ENCODE measurements at regions not wholly inside any gene's neighbourhood (a gene's known extent, or its start where the extent isn't known, plus 50 kb on each side); places are given as distances from the start of the nearest gene placed in this dataset.
A peak's percentile ranks its signal among the peaks of the same experiment; 100 is the strongest.

GRCh38 chr6:84916704-84917103 lies 152.3 kb upstream of the TBX18 start:
- H3K9me3 ChIP-seq (ENCODE audit: control insufficient read depth in 4 of 4, low read length in 3 of 4) = no peaks in the 10 kb centered on the region

DNA sequence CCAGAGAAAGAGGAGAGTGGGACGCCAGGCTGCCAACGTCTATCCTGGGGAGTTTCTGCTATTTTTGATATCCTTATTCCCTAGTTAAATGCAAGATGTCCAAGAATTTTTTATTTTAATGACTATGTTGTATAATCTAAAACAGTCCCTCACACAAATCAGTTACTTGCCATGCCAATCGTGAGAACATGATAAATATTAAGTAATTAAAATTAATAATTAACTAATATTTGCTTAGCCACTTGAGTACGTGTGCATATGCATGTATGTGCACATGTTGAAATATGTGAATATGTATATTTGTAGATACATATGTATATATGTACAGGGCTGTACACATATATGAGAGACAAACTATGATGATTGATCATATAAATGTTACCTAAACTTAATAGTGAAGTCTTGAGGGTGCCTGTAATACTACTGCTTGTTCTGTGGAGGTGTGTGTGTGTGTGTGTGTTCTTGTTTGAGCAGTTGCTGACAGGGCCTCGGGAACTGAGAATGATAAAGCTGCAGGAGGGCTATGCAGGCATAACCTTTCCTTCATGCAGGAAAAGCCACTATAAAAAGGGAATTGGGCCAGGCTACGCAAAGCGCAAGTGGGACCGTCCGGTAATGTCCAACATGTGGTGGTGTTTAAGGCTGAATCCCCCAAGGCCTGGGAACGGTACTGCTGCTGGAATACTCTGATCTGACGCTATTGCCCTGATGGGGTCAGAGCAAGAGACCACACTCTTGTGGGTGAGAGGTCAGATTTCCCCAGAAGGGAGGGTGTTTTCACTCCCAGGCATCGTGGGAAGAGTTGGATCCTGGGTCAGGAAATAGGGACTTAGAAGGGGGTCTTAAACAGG lies 148.3 kb upstream of the TBX18 start:
- Histone ChIP-seq H3K4me3 (ENCODE audit: low read depth in 1 of 3, low read length in 3 of 3) (peak overlapping the region in 1 of 3 donors; percentile 14), H3K9ac (ENCODE audit: low read depth in 1 of 2, low read length in 2 of 2) (peak overlapping the region in 1 of 2 donors; percentile 27), H3K27me3 (ENCODE audit: control insufficient read depth in 4 of 4, insufficient read depth in 4 of 4, low read length in 3 of 4) (no peaks in the 10 kb centered on the region), H3K36me3 (ENCODE audit: control insufficient read depth in 4 of 4, insufficient read depth in 3 of 4, low read depth in 1 of 4, low read length in 3 of 4) (no peaks in the 10 kb centered on the region), H3K4me1 (ENCODE audit: control insufficient read depth in 4 of 4, insufficient read depth in 4 of 4, low read length in 3 of 4) (peaks cover 7 to 45% (median 38%) of the 10 kb centered on the region in 4 donors), H3K27ac (ENCODE audit: low read depth in 1 of 2, low read length in 2 of 2) (peak overlapping the region; percentile 14 to 59), H3K9me3 (ENCODE audit: control insufficient read depth in 4 of 4, low read length in 3 of 4) (no peaks in the 10 kb centered on the region)
- WGBS = 43% methylated on average over 12 of the region's 12 CpGs
- TF ChIP-seq HNF4G (IDR thresholded peaks at IDR 0.05) = no peak
- TF ChIP-seq MAX (IDR thresholded peaks at IDR 0.05) = no peak
- TF ChIP-seq, protein P1, sequence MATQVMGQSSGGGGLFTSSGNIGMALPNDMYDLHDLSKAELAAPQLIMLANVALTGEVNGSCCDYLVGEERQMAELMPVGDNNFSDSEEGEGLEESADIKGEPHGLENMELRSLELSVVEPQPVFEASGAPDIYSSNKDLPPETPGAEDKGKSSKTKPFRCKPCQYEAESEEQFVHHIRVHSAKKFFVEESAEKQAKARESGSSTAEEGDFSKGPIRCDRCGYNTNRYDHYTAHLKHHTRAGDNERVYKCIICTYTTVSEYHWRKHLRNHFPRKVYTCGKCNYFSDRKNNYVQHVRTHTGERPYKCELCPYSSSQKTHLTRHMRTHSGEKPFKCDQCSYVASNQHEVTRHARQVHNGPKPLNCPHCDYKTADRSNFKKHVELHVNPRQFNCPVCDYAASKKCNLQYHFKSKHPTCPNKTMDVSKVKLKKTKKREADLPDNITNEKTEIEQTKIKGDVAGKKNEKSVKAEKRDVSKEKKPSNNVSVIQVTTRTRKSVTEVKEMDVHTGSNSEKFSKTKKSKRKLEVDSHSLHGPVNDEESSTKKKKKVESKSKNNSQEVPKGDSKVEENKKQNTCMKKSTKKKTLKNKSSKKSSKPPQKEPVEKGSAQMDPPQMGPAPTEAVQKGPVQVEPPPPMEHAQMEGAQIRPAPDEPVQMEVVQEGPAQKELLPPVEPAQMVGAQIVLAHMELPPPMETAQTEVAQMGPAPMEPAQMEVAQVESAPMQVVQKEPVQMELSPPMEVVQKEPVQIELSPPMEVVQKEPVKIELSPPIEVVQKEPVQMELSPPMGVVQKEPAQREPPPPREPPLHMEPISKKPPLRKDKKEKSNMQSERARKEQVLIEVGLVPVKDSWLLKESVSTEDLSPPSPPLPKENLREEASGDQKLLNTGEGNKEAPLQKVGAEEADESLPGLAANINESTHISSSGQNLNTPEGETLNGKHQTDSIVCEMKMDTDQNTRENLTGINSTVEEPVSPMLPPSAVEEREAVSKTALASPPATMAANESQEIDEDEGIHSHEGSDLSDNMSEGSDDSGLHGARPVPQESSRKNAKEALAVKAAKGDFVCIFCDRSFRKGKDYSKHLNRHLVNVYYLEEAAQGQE (IDR thresholded peaks at IDR 0.05) = peak; percentile 20
- peak; percentile 51 for TF ChIP-seq SP1 (IDR thresholded peaks at IDR 0.05)
- TF ChIP-seq HNF4A (conservative IDR thresholded peaks at IDR 0.05) = no peak
- no peak for TF ChIP-seq RXRA (IDR thresholded peaks at IDR 0.05)
- peak in 1 of 2 donors; percentile 34 for TF ChIP-seq JUND (IDR thresholded peaks at IDR 0.05)
- TF ChIP-seq TAF1 (conservative IDR thresholded peaks at IDR 0.05) = no peak
- no peak for DNase-seq (ENCODE audit: low spot score)

More at GRCh38 chr6:84916704-84917103, 152.3 kb upstream of the TBX18 start:
- Histone ChIP-seq H3K9ac (ENCODE audit: low read depth in 1 of 2, low read length in 2 of 2) (no peak overlapping the region), H3K27me3 (ENCODE audit: control insufficient read depth in 4 of 4, insufficient read depth in 4 of 4, low read length in 3 of 4) (no peaks in the 10 kb centered on the region), H3K4me3 (ENCODE audit: low read depth in 1 of 3, low read length in 3 of 3) (no peak overlapping the region), H3K36me3 (ENCODE audit: control insufficient read depth in 4 of 4, insufficient read depth in 3 of 4, low read depth in 1 of 4, low read length in 3 of 4) (no peaks in the 10 kb centered on the region), H3K4me1 (ENCODE audit: control insufficient read depth in 4 of 4, insufficient read depth in 4 of 4, low read length in 3 of 4) (peaks cover 3 to 13% (median 9%) of the 10 kb centered on the region in 4 donors), H3K27ac (ENCODE audit: low read depth in 1 of 2, low read length in 2 of 2) (no peak overlapping the region)
- DNase-seq (ENCODE audit: low spot score) = no peak
- TF ChIP-seq SP1 (IDR thresholded peaks at IDR 0.05) (no peak), NR2F2 (IDR thresholded peaks at IDR 0.05) (peak; percentile 14), RXRA (IDR thresholded peaks at IDR 0.05) (peak; percentile 29 to 30), JUND (IDR thresholded peaks at IDR 0.05) (no peak)
- 32% methylated on average over 3 of the region's 3 CpGs for WGBS

DNA sequence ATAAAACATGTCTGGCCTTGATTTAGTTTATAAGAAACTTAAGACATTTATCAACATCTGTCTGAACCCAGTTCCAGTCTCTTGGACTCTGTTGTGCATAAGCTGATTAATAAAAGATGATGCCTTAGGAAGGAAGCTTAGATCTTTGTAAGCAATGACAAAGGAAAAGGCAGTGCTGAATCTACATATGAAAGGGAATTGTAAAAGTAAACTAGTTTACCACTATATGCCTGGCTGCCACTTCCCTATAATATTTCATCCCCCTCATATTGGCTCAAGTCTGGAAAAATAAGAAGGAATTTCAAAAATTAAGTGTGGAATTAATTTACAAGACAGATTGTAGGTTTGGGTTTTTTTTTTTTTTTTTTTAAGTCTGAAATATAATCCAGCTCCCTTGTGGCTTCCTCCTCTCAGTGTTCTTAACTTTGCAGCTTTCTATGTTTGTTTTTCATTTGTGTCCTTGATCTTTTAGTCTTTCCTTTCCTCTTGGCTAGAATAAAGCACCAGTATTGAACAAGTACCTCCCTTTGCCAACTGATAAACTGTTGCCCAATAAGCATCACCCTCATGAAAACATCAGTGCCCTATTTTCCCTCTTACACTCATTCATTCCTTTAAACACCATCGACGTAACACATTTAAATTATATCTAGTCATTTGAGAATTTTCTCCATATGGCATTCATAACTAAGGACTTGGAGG lies 146.7 kb upstream of the TBX18 start:
- peak overlapping the region in 1 of 3 donors; percentile 45 for H3K4me3 ChIP-seq (ENCODE audit: low read depth in 1 of 3, low read length in 3 of 3)
- peak overlapping the region; percentile 55 to 81 for H3K27ac ChIP-seq (ENCODE audit: low read depth in 1 of 2, low read length in 2 of 2)
- WGBS = 45% methylated on average over 2 of the region's 2 CpGs
- DNase-seq (ENCODE audit: low spot score) = no peak
- H3K9me3 ChIP-seq (ENCODE audit: control insufficient read depth in 4 of 4, low read length in 3 of 4) = no peaks in the 10 kb centered on the region
- no peaks in the 10 kb centered on the region for H3K36me3 ChIP-seq (ENCODE audit: control insufficient read depth in 4 of 4, insufficient read depth in 3 of 4, low read depth in 1 of 4, low read length in 3 of 4)
- no peak overlapping the region for H3K9ac ChIP-seq (ENCODE audit: low read depth in 1 of 2, low read length in 2 of 2)
- H3K4me1 ChIP-seq (ENCODE audit: control insufficient read depth in 4 of 4, insufficient read depth in 4 of 4, low read length in 3 of 4) = peaks cover 10 to 61% (median 46%) of the 10 kb centered on the region in 4 donors
- H3K27me3 ChIP-seq (ENCODE audit: control insufficient read depth in 4 of 4, insufficient read depth in 4 of 4, low read length in 3 of 4) = no peaks in the 10 kb centered on the region
- TF ChIP-seq FOXA1 (IDR thresholded peaks at IDR 0.05) = peak; percentile 56
- peak; percentile 80 for TF ChIP-seq SP1 (IDR thresholded peaks at IDR 0.05)
- peak; percentile 65 for TF ChIP-seq ZBTB33 (IDR thresholded peaks at IDR 0.05)
- peak; percentile 88 to 89 for TF ChIP-seq HNF4A (conservative IDR thresholded peaks at IDR 0.05)
- no peak for TF ChIP-seq TAF1 (conservative IDR thresholded peaks at IDR 0.05)
- TF ChIP-seq RAD21 (IDR thresholded peaks at IDR 0.05) = peak; percentile 60
- peak; percentile 57 for TF ChIP-seq YY1 (IDR thresholded peaks at IDR 0.05)
- TF ChIP-seq RXRA (IDR thresholded peaks at IDR 0.05) = peak; percentile 72 to 88
- TF ChIP-seq ATF3 (IDR thresholded peaks at IDR 0.05) = peak; percentile 34
- peak; percentile 54 for TF ChIP-seq HNF4G (IDR thresholded peaks at IDR 0.05)
- TF ChIP-seq, protein P2, sequence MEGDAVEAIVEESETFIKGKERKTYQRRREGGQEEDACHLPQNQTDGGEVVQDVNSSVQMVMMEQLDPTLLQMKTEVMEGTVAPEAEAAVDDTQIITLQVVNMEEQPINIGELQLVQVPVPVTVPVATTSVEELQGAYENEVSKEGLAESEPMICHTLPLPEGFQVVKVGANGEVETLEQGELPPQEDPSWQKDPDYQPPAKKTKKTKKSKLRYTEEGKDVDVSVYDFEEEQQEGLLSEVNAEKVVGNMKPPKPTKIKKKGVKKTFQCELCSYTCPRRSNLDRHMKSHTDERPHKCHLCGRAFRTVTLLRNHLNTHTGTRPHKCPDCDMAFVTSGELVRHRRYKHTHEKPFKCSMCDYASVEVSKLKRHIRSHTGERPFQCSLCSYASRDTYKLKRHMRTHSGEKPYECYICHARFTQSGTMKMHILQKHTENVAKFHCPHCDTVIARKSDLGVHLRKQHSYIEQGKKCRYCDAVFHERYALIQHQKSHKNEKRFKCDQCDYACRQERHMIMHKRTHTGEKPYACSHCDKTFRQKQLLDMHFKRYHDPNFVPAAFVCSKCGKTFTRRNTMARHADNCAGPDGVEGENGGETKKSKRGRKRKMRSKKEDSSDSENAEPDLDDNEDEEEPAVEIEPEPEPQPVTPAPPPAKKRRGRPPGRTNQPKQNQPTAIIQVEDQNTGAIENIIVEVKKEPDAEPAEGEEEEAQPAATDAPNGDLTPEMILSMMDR (IDR thresholded peaks at IDR 0.05; ENCODE audit: low read depth, low read length, missing input control) = no peak
